Suprapubic skin (tissue), 3 donors: ENCODE measurements at regions not wholly inside any gene's neighbourhood (a gene's known extent, or its start where the extent isn't known, plus 50 kb on each side); places are given as distances from the start of the nearest gene placed in this dataset.

Source experiments
- EP300 ChIP-seq: sonication (generic); formaldehyde crosslinking; IDR thresholded peaks from one replicate; pipeline ENCODE4 v1.6.1; 2017; ENCODE audit warnings: antibody characterized with exemption
- POLR2A ChIP-seq, 2 donors: fragments of 450-650 bp; IDR thresholded peaks; one replicate each; pipeline ENCODE4 v1.6.1; 2017; ENCODE audit warnings: antibody characterized with exemption in 2 of 2, mild to moderate bottlenecking in 2 of 2, moderate library complexity in 2 of 2
- TF ChIP-seq, protein P1 (sequence below), 2 donors: fragments of 200-600 bp in 1 of 2; fragments of 450-650 bp in 1 of 2; sonication (generic) in 1 of 2; IDR thresholded peaks; one replicate each; pipeline ENCODE4 v1.5.1; 2016 to 2019; ENCODE audit warnings: antibody characterized with exemption in 2 of 2, mild to moderate bottlenecking in 1 of 2, moderate library complexity in 1 of 2

- TF ChIP-seq, protein P1, sequence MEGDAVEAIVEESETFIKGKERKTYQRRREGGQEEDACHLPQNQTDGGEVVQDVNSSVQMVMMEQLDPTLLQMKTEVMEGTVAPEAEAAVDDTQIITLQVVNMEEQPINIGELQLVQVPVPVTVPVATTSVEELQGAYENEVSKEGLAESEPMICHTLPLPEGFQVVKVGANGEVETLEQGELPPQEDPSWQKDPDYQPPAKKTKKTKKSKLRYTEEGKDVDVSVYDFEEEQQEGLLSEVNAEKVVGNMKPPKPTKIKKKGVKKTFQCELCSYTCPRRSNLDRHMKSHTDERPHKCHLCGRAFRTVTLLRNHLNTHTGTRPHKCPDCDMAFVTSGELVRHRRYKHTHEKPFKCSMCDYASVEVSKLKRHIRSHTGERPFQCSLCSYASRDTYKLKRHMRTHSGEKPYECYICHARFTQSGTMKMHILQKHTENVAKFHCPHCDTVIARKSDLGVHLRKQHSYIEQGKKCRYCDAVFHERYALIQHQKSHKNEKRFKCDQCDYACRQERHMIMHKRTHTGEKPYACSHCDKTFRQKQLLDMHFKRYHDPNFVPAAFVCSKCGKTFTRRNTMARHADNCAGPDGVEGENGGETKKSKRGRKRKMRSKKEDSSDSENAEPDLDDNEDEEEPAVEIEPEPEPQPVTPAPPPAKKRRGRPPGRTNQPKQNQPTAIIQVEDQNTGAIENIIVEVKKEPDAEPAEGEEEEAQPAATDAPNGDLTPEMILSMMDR (IDR thresholded peaks at IDR 0.05): no peak
- no peak for TF ChIP-seq POLR2A (IDR thresholded peaks at IDR 0.05)
- TF ChIP-seq EP300: no peak
Observed at GRCh38 chr13:40163066-40164000, 503.1 kb downstream of the FOXO1 start.
